ENCODE measurements at regions not wholly inside any gene's neighbourhood (a gene's known extent, or its start where the extent isn't known, plus 50 kb on each side); places are given as distances from the start of the nearest gene placed in this dataset.

GRCh38 chr20:39216195-39216594 lies 254.1 kb downstream of the DHX35 start:
- TF ChIP-seq, protein P1, sequence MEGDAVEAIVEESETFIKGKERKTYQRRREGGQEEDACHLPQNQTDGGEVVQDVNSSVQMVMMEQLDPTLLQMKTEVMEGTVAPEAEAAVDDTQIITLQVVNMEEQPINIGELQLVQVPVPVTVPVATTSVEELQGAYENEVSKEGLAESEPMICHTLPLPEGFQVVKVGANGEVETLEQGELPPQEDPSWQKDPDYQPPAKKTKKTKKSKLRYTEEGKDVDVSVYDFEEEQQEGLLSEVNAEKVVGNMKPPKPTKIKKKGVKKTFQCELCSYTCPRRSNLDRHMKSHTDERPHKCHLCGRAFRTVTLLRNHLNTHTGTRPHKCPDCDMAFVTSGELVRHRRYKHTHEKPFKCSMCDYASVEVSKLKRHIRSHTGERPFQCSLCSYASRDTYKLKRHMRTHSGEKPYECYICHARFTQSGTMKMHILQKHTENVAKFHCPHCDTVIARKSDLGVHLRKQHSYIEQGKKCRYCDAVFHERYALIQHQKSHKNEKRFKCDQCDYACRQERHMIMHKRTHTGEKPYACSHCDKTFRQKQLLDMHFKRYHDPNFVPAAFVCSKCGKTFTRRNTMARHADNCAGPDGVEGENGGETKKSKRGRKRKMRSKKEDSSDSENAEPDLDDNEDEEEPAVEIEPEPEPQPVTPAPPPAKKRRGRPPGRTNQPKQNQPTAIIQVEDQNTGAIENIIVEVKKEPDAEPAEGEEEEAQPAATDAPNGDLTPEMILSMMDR (IDR thresholded peaks at IDR 0.05): no peak
- no peak for TF ChIP-seq POLR2A (IDR thresholded peaks at IDR 0.05)

Data from body of pancreas (tissue), 4 donors.